NT2/D1 (cell line): ENCODE measurements at regions not wholly inside any gene's neighbourhood (a gene's known extent, or its start where the extent isn't known, plus 50 kb on each side); places are given as distances from the start of the nearest gene placed in this dataset.

Source experiments
- DNase-seq: peaks from one replicate; pipeline ENCODE4 v3.0.0-alpha.2; 2011; ENCODE audit warnings: low read depth, low spot score
- H3K27me3 ChIP-seq: 2 replicates; pipeline ENCODE4 v1.6.0; 2011; ENCODE audit warnings: mild to moderate bottlenecking; ENCODE audit not compliant: insufficient read length, insufficient read depth
- H3K36me3 ChIP-seq: 2 replicates; pipeline ENCODE4 v1.6.1; 2011; ENCODE audit warnings: mild to moderate bottlenecking, low read length, mixed read lengths; ENCODE audit not compliant: insufficient read depth, insufficient read length
- H3K4me1 ChIP-seq: 2 replicates; pipeline ENCODE4 v1.5.1; 2011; ENCODE audit not compliant: insufficient read depth, insufficient read length
- H3K4me3 ChIP-seq: 2 replicates; pipeline ENCODE4 v1.5.1; 2011; ENCODE audit warnings: low read depth; ENCODE audit not compliant: insufficient read length
- H3K9ac ChIP-seq: 2 replicates; pipeline ENCODE4 v1.6.0; 2011; ENCODE audit warnings: low read depth; ENCODE audit not compliant: insufficient read length
- H3K9me3 ChIP-seq: 2 replicates; pipeline ENCODE4 v1.5.1; 2011; ENCODE audit warnings: mild to moderate bottlenecking, low read length; ENCODE audit not compliant: insufficient read depth
- SUZ12 ChIP-seq: IDR thresholded peaks from 2 replicates; pipeline ENCODE4 v1.6.1; 2011; ENCODE audit not compliant: insufficient read length, insufficient read depth; ENCODE audit errors: extremely low read depth
- YY1 ChIP-seq: IDR thresholded peaks from 2 replicates; pipeline ENCODE4 v1.6.1; 2011; ENCODE audit not compliant: insufficient read length, insufficient read depth
- ZNF274 ChIP-seq: IDR thresholded peaks from 2 replicates; pipeline ENCODE4 v1.6.1; 2011; ENCODE audit warnings: mild to moderate bottlenecking, low read depth, low read length

- H3K9me3 ChIP-seq = peaks cover 14% of the 10 kb centered on the region
- TF ChIP-seq YY1 (no peak), ZNF274 (no peak), SUZ12 (no peak)
- H3K27me3 ChIP-seq = no peaks in the 10 kb centered on the region
- H3K4me1 ChIP-seq = no peaks in the 10 kb centered on the region
- H3K4me3 ChIP-seq = no peak overlapping the region
- H3K36me3 ChIP-seq = no peaks in the 10 kb centered on the region
- H3K9ac ChIP-seq = no peak overlapping the region
- no peak for DNase-seq
These were observed 618.0 kb downstream of the NPHP4 start for GRCh38 chr1:5374192-5374591.

GRCh38 chr1:5373281-5373680, 618.9 kb downstream of the NPHP4 start:
- H3K4me3 ChIP-seq = no peak overlapping the region

GRCh38 chr1:5371270-5371669, 621.0 kb downstream of the NPHP4 start:
- H3K4me3 ChIP-seq = no peak overlapping the region
- no peaks in the 10 kb centered on the region for H3K4me1 ChIP-seq
- no peaks in the 10 kb centered on the region for H3K27me3 ChIP-seq
- H3K36me3 ChIP-seq = no peaks in the 10 kb centered on the region
- peaks cover 14% of the 10 kb centered on the region for H3K9me3 ChIP-seq
- DNase-seq = no peak
- TF ChIP-seq YY1 (no peak), SUZ12 (no peak), ZNF274 (no peak)
- no peak overlapping the region for H3K9ac ChIP-seq

More at GRCh38 chr1:5373281-5373680, 618.9 kb downstream of the NPHP4 start:
- TF ChIP-seq SUZ12 = no peak
- no peak for TF ChIP-seq YY1
- no peak for TF ChIP-seq ZNF274
- Histone ChIP-seq H3K9ac (no peak overlapping the region), H3K4me1 (no peaks in the 10 kb centered on the region), H3K9me3 (peaks cover 14% of the 10 kb centered on the region), H3K27me3 (no peaks in the 10 kb centered on the region), H3K36me3 (no peaks in the 10 kb centered on the region)
- no peak for DNase-seq

DNA sequence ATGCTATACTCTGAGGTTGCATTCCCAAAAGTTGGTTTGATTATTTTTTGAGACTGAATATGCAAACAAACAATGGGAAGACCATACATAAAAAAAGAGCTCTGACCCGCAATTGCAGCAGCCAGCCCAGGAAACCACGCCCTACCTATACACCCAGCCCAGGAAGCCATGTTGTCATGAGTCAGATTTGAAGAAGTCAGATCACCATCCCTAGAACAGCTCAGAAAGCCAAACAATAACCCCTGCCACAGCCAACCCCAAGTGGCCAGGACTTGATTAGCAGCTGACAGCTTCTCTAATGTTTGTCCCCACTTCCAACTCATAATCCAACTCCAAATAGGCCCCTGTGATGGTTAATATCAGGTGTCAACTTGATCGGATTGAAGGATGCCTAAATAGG, 621.9 kb downstream of the NPHP4 start:
- no peaks in the 10 kb centered on the region for H3K36me3 ChIP-seq
- no peaks in the 10 kb centered on the region for H3K4me1 ChIP-seq
- no peak overlapping the region for H3K9ac ChIP-seq
- H3K4me3 ChIP-seq = no peak overlapping the region
- TF ChIP-seq SUZ12 (no peak), YY1 (no peak), ZNF274 (no peak)
- peaks cover 14% of the 10 kb centered on the region for H3K9me3 ChIP-seq
- no peaks in the 10 kb centered on the region for H3K27me3 ChIP-seq
- no peak for DNase-seq

DNA sequence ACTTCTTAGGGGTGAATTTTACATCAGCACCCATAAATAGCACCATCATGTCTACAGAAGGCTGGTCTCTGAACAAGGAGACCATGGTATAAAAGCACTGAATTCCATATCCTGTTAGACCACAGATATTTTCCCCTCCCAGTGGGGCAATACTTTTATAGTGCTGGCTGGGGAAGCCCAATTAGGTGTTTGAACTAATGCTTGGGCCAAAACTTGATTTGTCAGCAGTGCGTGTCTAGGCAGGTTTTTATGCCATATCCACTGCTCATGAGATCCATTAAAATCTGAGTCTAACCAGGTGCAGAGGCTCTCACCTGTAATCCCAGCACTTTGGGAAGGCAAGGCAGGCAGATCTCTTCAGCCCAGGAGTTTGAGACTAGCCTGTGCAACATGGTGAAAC, 623.0 kb downstream of the NPHP4 start:
- TF ChIP-seq SUZ12 = no peak
- H3K9me3 ChIP-seq = peaks cover 14% of the 10 kb centered on the region
- H3K4me3 ChIP-seq = no peak overlapping the region
- no peaks in the 10 kb centered on the region for H3K27me3 ChIP-seq
- H3K36me3 ChIP-seq = no peaks in the 10 kb centered on the region
- no peaks in the 10 kb centered on the region for H3K4me1 ChIP-seq
- DNase-seq = no peak
- no peak overlapping the region for H3K9ac ChIP-seq

DNA sequence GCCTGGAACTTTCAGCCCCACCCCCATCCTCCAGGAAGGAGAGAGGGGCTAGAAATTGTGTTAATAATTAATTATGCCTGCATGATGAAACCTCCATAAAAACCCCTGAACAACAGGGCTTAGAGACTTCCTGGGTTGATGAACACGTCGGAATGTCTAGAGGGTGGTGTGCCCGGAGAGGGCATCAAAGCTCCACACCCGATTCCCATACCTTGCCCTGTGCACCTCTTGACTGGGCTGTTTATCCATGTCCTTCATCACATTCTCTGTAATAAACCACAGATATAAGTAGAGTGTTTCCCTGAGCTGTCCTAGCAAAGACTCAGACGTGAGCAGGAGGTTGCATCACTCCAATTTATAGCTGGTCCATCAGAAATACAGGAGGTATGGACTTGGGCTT, 624.0 kb downstream of the NPHP4 start:
- TF ChIP-seq SUZ12 (no peak), ZNF274 (no peak), YY1 (no peak)
- Histone ChIP-seq H3K27me3 (no peaks in the 10 kb centered on the region), H3K36me3 (no peaks in the 10 kb centered on the region), H3K9me3 (peaks cover 3% of the 10 kb centered on the region), H3K4me1 (no peaks in the 10 kb centered on the region), H3K4me3 (no peak overlapping the region), H3K9ac (no peak overlapping the region)
- no peak for DNase-seq

DNA sequence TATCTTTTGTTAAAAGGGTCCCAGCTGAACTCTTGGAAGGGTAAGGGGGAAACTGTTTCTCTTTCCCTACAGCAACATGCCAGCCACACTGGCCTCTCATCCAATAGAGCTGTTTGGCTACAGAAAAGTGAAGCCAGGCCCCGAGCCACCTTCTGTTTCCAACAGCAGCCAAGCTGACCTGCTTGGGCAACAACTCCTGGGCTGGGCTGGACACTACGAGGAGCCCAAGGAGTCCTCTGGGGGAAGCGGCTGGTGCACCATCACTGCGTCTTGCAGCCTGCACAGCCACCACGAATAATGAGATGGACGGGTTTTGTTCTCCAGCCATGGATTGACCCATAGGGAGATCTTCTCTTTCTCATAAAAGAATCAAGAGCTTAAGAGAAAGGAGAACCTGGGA, 624.9 kb downstream of the NPHP4 start:
- Histone ChIP-seq H3K4me3 (no peak overlapping the region), H3K36me3 (no peaks in the 10 kb centered on the region), H3K27me3 (no peaks in the 10 kb centered on the region), H3K9me3 (no peaks in the 10 kb centered on the region), H3K4me1 (no peaks in the 10 kb centered on the region), H3K9ac (no peak overlapping the region)
- no peak for DNase-seq
- TF ChIP-seq ZNF274 (no peak), SUZ12 (no peak), YY1 (no peak)

DNA sequence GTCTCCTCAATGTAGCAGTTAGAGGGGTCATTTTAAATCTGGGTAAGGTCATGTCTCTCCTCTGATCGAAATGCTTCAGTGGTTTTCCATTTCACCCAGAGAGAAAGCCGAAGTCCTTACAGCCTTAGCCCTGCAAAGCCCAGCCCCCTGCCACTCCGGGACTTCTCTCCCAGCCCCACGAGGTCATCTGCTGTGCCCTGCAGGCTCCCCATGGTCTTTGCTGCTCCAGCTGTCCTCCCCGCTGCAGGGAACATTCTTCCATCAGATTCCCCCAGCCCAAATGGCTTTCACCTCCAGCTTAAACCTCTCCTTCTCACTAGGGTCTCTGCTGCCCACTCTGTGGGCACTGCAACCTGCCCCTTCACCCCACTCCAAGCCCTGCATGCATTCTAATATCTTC, 626.5 kb downstream of the NPHP4 start:
- Histone ChIP-seq H3K36me3 (no peaks in the 10 kb centered on the region), H3K4me3 (no peak overlapping the region), H3K27me3 (no peaks in the 10 kb centered on the region), H3K4me1 (no peaks in the 10 kb centered on the region), H3K9me3 (no peaks in the 10 kb centered on the region), H3K9ac (no peak overlapping the region)
- no peak for TF ChIP-seq YY1
- no peak for TF ChIP-seq ZNF274
- TF ChIP-seq SUZ12 = no peak
- no peak for DNase-seq
